EH (cell line): ENCODE measurements at regions not wholly inside any gene's neighbourhood (a gene's known extent, or its start where the extent isn't known, plus 50 kb on each side); places are given as distances from the start of the nearest gene placed in this dataset.
"Not testable (repeated sequence)": the region's sequence is repeated elsewhere in the genome, so short reads cannot be mapped to it uniquely, and the experiment has no call there.

Source experiments
- DNase-seq: peaks from one replicate; pipeline ENCODE4 v3.0.0-alpha.2; 2015; ENCODE audit warnings: low read depth

GRCh38 chr3:81186412-81186811 lies 575.0 kb downstream of the GBE1 start:
- no peak for DNase-seq

- not testable (repeated sequence) for DNase-seq
These were observed 579.2 kb downstream of the GBE1 start for GRCh38 chr3:81182086-81182875.

GRCh38 chr3:81173514-81173913 lies 587.9 kb downstream of the GBE1 start:
- DNase-seq = no peak

- DNase-seq = no peak
These were observed 591.1 kb downstream of the GBE1 start for GRCh38 chr3:81170298-81170697.

- no peak for DNase-seq
These were observed 596.6 kb downstream of the GBE1 start for GRCh38 chr3:81164806-81165205.

- DNase-seq = no peak
These were observed 599.6 kb downstream of the GBE1 start for GRCh38 chr3:81161851-81162250.

GRCh38 chr3:81161100-81161499 lies 600.3 kb downstream of the GBE1 start:
- DNase-seq = no peak

- DNase-seq = no peak
These were observed 606.8 kb downstream of the GBE1 start for GRCh38 chr3:81154611-81155143.

GRCh38 chr3:81152156-81152555 lies 609.3 kb downstream of the GBE1 start:
- no peak for DNase-seq

GRCh38 chr3:81132995-81133394 lies 628.5 kb downstream of the GBE1 start:
- no peak for DNase-seq

- DNase-seq = no peak
These were observed 655.5 kb downstream of the GBE1 start for GRCh38 chr3:81105789-81106488.

- DNase-seq = no peak
These were observed 656.2 kb downstream of the GBE1 start for GRCh38 chr3:81105206-81105605.

- DNase-seq = no peak
These were observed 663.6 kb downstream of the GBE1 start for GRCh38 chr3:81097889-81098288.

- no peak for DNase-seq
These were observed 665.5 kb downstream of the GBE1 start for GRCh38 chr3:81095956-81096355.

- no peak for DNase-seq
These were observed 666.5 kb downstream of the GBE1 start for GRCh38 chr3:81094986-81095385.

- DNase-seq = no peak
These were observed 673.8 kb downstream of the GBE1 start for GRCh38 chr3:81087607-81088006.

GRCh38 chr3:81086348-81086747 lies 675.1 kb downstream of the GBE1 start:
- DNase-seq = no peak

GRCh38 chr3:81080608-81081007 lies 680.8 kb downstream of the GBE1 start:
- no peak for DNase-seq

GRCh38 chr3:81072591-81072990 lies 688.9 kb downstream of the GBE1 start:
- DNase-seq = no peak

- DNase-seq = no peak
These were observed 692.9 kb downstream of the GBE1 start for GRCh38 chr3:81068546-81068945.

GRCh38 chr3:81063896-81064295 lies 697.5 kb downstream of the GBE1 start:
- no peak for DNase-seq

- not testable (repeated sequence) for DNase-seq
These were observed 710.3 kb downstream of the GBE1 start for GRCh38 chr3:81051133-81051532.

- DNase-seq = no peak
These were observed 713.3 kb downstream of the GBE1 start for GRCh38 chr3:81048058-81048665.
